OCI-LY3 (cell line): ENCODE measurements at regions not wholly inside any gene's neighbourhood (a gene's known extent, or its start where the extent isn't known, plus 50 kb on each side); places are given as distances from the start of the nearest gene placed in this dataset.

Source experiments
- H2AFZ ChIP-seq: fragments of 200-600, 300-600 bp; shearing (Covaris generic); 2 replicates; pipeline ENCODE4 v1.6.0; 2014; ENCODE audit warnings: antibody characterized with exemption, low read depth, low read length
- H3K27ac ChIP-seq: fragments of 200-600, 300-600 bp; sonication (generic); 2 replicates; pipeline ENCODE4 v1.5.1; 2014; ENCODE audit warnings: mild to moderate bottlenecking, low read length, moderate library complexity, mixed read lengths
- H3K27me3 ChIP-seq: fragments of 200-600, 300-600 bp; sonication (generic); 2 replicates; pipeline ENCODE4 v1.6.1; 2014; ENCODE audit warnings: low read depth, low read length, mixed read lengths
- H3K36me3 ChIP-seq: fragments of 200-600, 300-600 bp; sonication (generic); replicated peaks from 2 replicates; pipeline ENCODE3; 2014; ENCODE audit warnings: low read depth, low read length, mixed read lengths
- H3K4me1 ChIP-seq: fragments of 300-600, 200-600 bp; sonication (generic); 2 replicates; pipeline ENCODE4 v1.6.1; 2014; ENCODE audit warnings: low read length, mixed read lengths
- H3K4me2 ChIP-seq: fragments of 200-600, 300-600 bp; sonication (generic); 2 replicates; pipeline ENCODE4 v1.6.1; 2014; ENCODE audit warnings: low read length, mixed read lengths
- H3K4me3 ChIP-seq: fragments of 300-600, 200-600 bp; sonication (generic); 2 replicates; pipeline ENCODE4 v1.5.1; 2014; ENCODE audit warnings: antibody characterized with exemption, mild to moderate bottlenecking, low read length, moderate library complexity
- H3K79me2 ChIP-seq: fragments of 300-600, 200-600 bp; shearing (Covaris generic); 2 replicates; pipeline ENCODE4 v1.6.1; 2014; ENCODE audit warnings: mild to moderate bottlenecking, low read length, mixed read lengths
- H3K9ac ChIP-seq: fragments of 300-600, 200-600 bp; shearing (Covaris generic); 2 replicates; pipeline ENCODE4 v1.6.0; 2014; ENCODE audit warnings: mild to moderate bottlenecking, low read length, moderate library complexity
- H3K9me3 ChIP-seq: fragments of 200-600, 300-600 bp; shearing (Covaris generic); 2 replicates; pipeline ENCODE4 v1.6.1; 2014; ENCODE audit warnings: low read length, mixed read lengths; ENCODE audit not compliant: insufficient read depth
- H4K20me1 ChIP-seq: fragments of 200-600, 300-600 bp; sonication (generic); 2 replicates; pipeline ENCODE4 v1.6.1; 2016; ENCODE audit warnings: low read length, mixed read lengths; ENCODE audit not compliant: insufficient read depth
- CTCF ChIP-seq: fragments of 200-600, 300-600 bp; sonication (generic); IDR thresholded peaks from 2 replicates; pipeline ENCODE4 v1.5.1; 2014; ENCODE audit warnings: antibody characterized with exemption, low read length, low read depth
- EZH2phosphoT487 ChIP-seq: fragments of 200-600 bp; shearing (Covaris generic); IDR thresholded peaks from 2 replicates; pipeline ENCODE4 v1.6.1; 2018; ENCODE audit warnings: antibody characterized with exemption, mixed run types, low read depth

- Histone ChIP-seq H3K9me3 (no peaks in the 10 kb centered on the region), H2AFZ (no peak overlapping the region), H3K27me3 (no peaks in the 10 kb centered on the region; the same call in 1 of the 2 replicates), H3K9ac (no peak overlapping the region), H3K36me3 (no peaks in the 10 kb centered on the region), H3K4me3 (no peak overlapping the region), H3K4me1 (no peaks in the 10 kb centered on the region), H3K4me2 (no peak overlapping the region), H4K20me1 (no peaks in the 10 kb centered on the region), H3K27ac (no peak overlapping the region), H3K79me2 (no peaks in the 10 kb centered on the region)
- TF ChIP-seq EZH2phosphoT487 (no peak), CTCF (no peak)
Measured at GRCh38 chrX:10325611-10326010, 168.8 kb downstream of the CLCN4 start.

- Histone ChIP-seq H3K79me2 (no peaks in the 10 kb centered on the region), H3K4me2 (no peak overlapping the region), H3K27ac (no peak overlapping the region), H3K4me1 (no peaks in the 10 kb centered on the region), H3K4me3 (no peak overlapping the region), H3K27me3 (no peaks in the 10 kb centered on the region; the same call in 1 of the 2 replicates), H4K20me1 (no peaks in the 10 kb centered on the region), H3K9me3 (no peaks in the 10 kb centered on the region), H2AFZ (no peak overlapping the region), H3K36me3 (no peaks in the 10 kb centered on the region), H3K9ac (no peak overlapping the region)
- peak; percentile 35 for TF ChIP-seq CTCF
- no peak for TF ChIP-seq EZH2phosphoT487
Measured at GRCh38 chrX:10326578-10326977, 169.8 kb downstream of the CLCN4 start.

- Histone ChIP-seq H4K20me1 (no peaks in the 10 kb centered on the region), H3K27ac (no peak overlapping the region), H3K79me2 (no peaks in the 10 kb centered on the region), H3K9ac (no peak overlapping the region), H3K27me3 (peaks cover 2% of the 10 kb centered on the region; the same call in 1 of the 2 replicates), H3K4me2 (no peak overlapping the region), H3K9me3 (no peaks in the 10 kb centered on the region), H3K4me3 (no peak overlapping the region), H2AFZ (no peak overlapping the region), H3K4me1 (no peaks in the 10 kb centered on the region), H3K36me3 (no peaks in the 10 kb centered on the region)
- TF ChIP-seq EZH2phosphoT487 (no peak), CTCF (no peak)
Measured at GRCh38 chrX:10327651-10328050, 170.9 kb downstream of the CLCN4 start.

- TF ChIP-seq CTCF: no peak
- no peak for TF ChIP-seq EZH2phosphoT487
- Histone ChIP-seq H3K79me2 (no peaks in the 10 kb centered on the region), H3K4me1 (no peaks in the 10 kb centered on the region), H3K27me3 (peaks cover 2% of the 10 kb centered on the region; the same call in 1 of the 2 replicates), H3K9ac (no peak overlapping the region), H3K36me3 (no peaks in the 10 kb centered on the region), H3K27ac (no peak overlapping the region), H4K20me1 (no peaks in the 10 kb centered on the region), H2AFZ (no peak overlapping the region), H3K4me2 (no peak overlapping the region), H3K9me3 (no peaks in the 10 kb centered on the region), H3K4me3 (no peak overlapping the region)
Measured at GRCh38 chrX:10329984-10330383, 173.2 kb downstream of the CLCN4 start.
